NCI-H446 treated with DMSO at 0.1 percent for 48 hours (cell line): ENCODE measurements at regions not wholly inside any gene's neighbourhood (a gene's known extent, or its start where the extent isn't known, plus 50 kb on each side); places are given as distances from the start of the nearest gene placed in this dataset.

ENCODE experiments used
- DNase-seq: peaks from one replicate; lab custom pipeline; 2025; lab: John Stamatoyannopoulos, UW

- no peak for DNase-seq
Measured at GRCh38 chr15:35771746-35772442, 225.9 kb upstream of the DPH6 start.

GRCh38 chr15:35774653-35775052 lies 228.7 kb upstream of the DPH6 start:
- DNase-seq, result no peak

GRCh38 chr15:35775471-35775870 lies 229.5 kb upstream of the DPH6 start:
- DNase-seq, result no peak

- no peak for DNase-seq
Measured at GRCh38 chr15:35777061-35777460, 231.1 kb upstream of the DPH6 start.

GRCh38 chr15:35783203-35783602 lies 237.2 kb upstream of the DPH6 start:
- DNase-seq, result no peak

GRCh38 chr15:35784745-35785144 lies 238.8 kb upstream of the DPH6 start:
- DNase-seq, result peak; percentile 15

- no peak for DNase-seq
Measured at GRCh38 chr15:35810007-35810406, 264.0 kb upstream of the DPH6 start.

- no peak for DNase-seq
Measured at GRCh38 chr15:35813573-35813972, 267.6 kb upstream of the DPH6 start.

- DNase-seq, result no peak
Measured at GRCh38 chr15:35818846-35819245, 272.9 kb upstream of the DPH6 start.

- DNase-seq, result no peak
Measured at GRCh38 chr15:35822153-35822552, 276.2 kb upstream of the DPH6 start.

- no peak for DNase-seq
Measured at GRCh38 chr15:35827141-35827540, 281.2 kb upstream of the DPH6 start.

GRCh38 chr15:35827911-35828310 lies 281.9 kb upstream of the DPH6 start:
- DNase-seq, result no peak

GRCh38 chr15:35833581-35833980 lies 287.6 kb upstream of the DPH6 start:
- no peak for DNase-seq

GRCh38 chr15:35834216-35834830 lies 288.4 kb upstream of the DPH6 start:
- DNase-seq, result peak; percentile 68

- DNase-seq, result no peak
Measured at GRCh38 chr15:35834866-35835265, 288.9 kb upstream of the DPH6 start.

GRCh38 chr15:35838424-35839111 lies 292.6 kb upstream of the DPH6 start:
- peak; percentile 58 for DNase-seq

- no peak for DNase-seq
Measured at GRCh38 chr15:35842631-35843030, 296.7 kb upstream of the DPH6 start.

GRCh38 chr15:35843498-35843897 lies 297.5 kb upstream of the DPH6 start:
- DNase-seq, result no peak

- no peak for DNase-seq
Measured at GRCh38 chr15:35850284-35850683, 304.3 kb upstream of the DPH6 start.

- no peak for DNase-seq
Measured at GRCh38 chr15:35851491-35851890, 305.5 kb upstream of the DPH6 start.

- no peak for DNase-seq
Measured at GRCh38 chr15:35852818-35853624, 307.1 kb upstream of the DPH6 start.

GRCh38 chr15:35854316-35854715 lies 308.4 kb upstream of the DPH6 start:
- DNase-seq, result no peak
